ENCODE measurements at regions not wholly inside any gene's neighbourhood (a gene's known extent, or its start where the extent isn't known, plus 50 kb on each side); places are given as distances from the start of the nearest gene placed in this dataset.

- no peaks in the 10 kb centered on the region for H3K27me3 Mint-ChIP-seq (ENCODE audit: low read depth)
- ATAC-seq, result no peak
- no peak for DNase-seq
- H3K9me3 Mint-ChIP-seq, result peaks cover 3% of the 10 kb centered on the region
- H3K4me3 Mint-ChIP-seq, result no peak overlapping the region
- H3K36me3 Mint-ChIP-seq (ENCODE audit: insufficient read depth), result no peaks in the 10 kb centered on the region
- H3K4me1 Mint-ChIP-seq (ENCODE audit: low read depth), result no peaks in the 10 kb centered on the region
Observed at GRCh38 chr5:125274938-125275724, 528.7 kb upstream of the ZNF608 start.

GRCh38 chr5:125275725-125276090, 529.3 kb upstream of the ZNF608 start:
- no peaks in the 10 kb centered on the region for H3K27me3 Mint-ChIP-seq (ENCODE audit: low read depth)
- no peak for DNase-seq
- no peaks in the 10 kb centered on the region for H3K4me1 Mint-ChIP-seq (ENCODE audit: low read depth)
- H3K9me3 Mint-ChIP-seq, result peaks cover 3% of the 10 kb centered on the region
- H3K4me3 Mint-ChIP-seq, result no peak overlapping the region
- ATAC-seq, result no peak
- H3K36me3 Mint-ChIP-seq (ENCODE audit: insufficient read depth), result no peaks in the 10 kb centered on the region

- Mint-ChIP-seq H3K9me3 (peaks cover 3% of the 10 kb centered on the region), H3K36me3 (ENCODE audit: insufficient read depth) (no peaks in the 10 kb centered on the region), H3K4me1 (ENCODE audit: low read depth) (no peaks in the 10 kb centered on the region), H3K27me3 (ENCODE audit: low read depth) (no peaks in the 10 kb centered on the region), H3K4me3 (no peak overlapping the region)
- ATAC-seq, result no peak
- no peak for DNase-seq
Observed at GRCh38 chr5:125276096-125276495, 529.7 kb upstream of the ZNF608 start.

GRCh38 chr5:125277494-125278154, 531.2 kb upstream of the ZNF608 start:
- H3K9me3 Mint-ChIP-seq, result no peaks in the 10 kb centered on the region
- no peaks in the 10 kb centered on the region for H3K4me1 Mint-ChIP-seq (ENCODE audit: low read depth)
- H3K27me3 Mint-ChIP-seq (ENCODE audit: low read depth), result no peaks in the 10 kb centered on the region
- H3K4me3 Mint-ChIP-seq, result no peak overlapping the region
- DNase-seq (no peak), ATAC-seq (no peak)
- no peaks in the 10 kb centered on the region for H3K36me3 Mint-ChIP-seq (ENCODE audit: insufficient read depth)

GRCh38 chr5:125278711-125279110, 532.3 kb upstream of the ZNF608 start:
- Mint-ChIP-seq H3K9me3 (peaks cover 4% of the 10 kb centered on the region), H3K4me1 (ENCODE audit: low read depth) (no peaks in the 10 kb centered on the region), H3K36me3 (ENCODE audit: insufficient read depth) (no peaks in the 10 kb centered on the region), H3K4me3 (no peak overlapping the region), H3K27me3 (ENCODE audit: low read depth) (no peaks in the 10 kb centered on the region)
- no peak for DNase-seq
- ATAC-seq, result no peak

- Mint-ChIP-seq H3K36me3 (ENCODE audit: insufficient read depth) (no peaks in the 10 kb centered on the region), H3K9me3 (peaks cover 8% of the 10 kb centered on the region), H3K4me3 (no peak overlapping the region), H3K27me3 (ENCODE audit: low read depth) (no peaks in the 10 kb centered on the region), H3K4me1 (ENCODE audit: low read depth) (no peaks in the 10 kb centered on the region)
- ATAC-seq (no peak), DNase-seq (no peak)
Observed at GRCh38 chr5:125281667-125282066, 535.2 kb upstream of the ZNF608 start.

GRCh38 chr5:125283372-125283771, 536.9 kb upstream of the ZNF608 start:
- no peak for DNase-seq
- Mint-ChIP-seq H3K9me3 (peaks cover 8% of the 10 kb centered on the region), H3K4me3 (no peak overlapping the region), H3K36me3 (ENCODE audit: insufficient read depth) (no peaks in the 10 kb centered on the region), H3K27me3 (ENCODE audit: low read depth) (no peaks in the 10 kb centered on the region), H3K4me1 (ENCODE audit: low read depth) (no peaks in the 10 kb centered on the region)
- no peak for ATAC-seq

- no peak for ATAC-seq
- H3K9me3 Mint-ChIP-seq, result peaks cover 8% of the 10 kb centered on the region
- H3K27me3 Mint-ChIP-seq (ENCODE audit: low read depth), result no peaks in the 10 kb centered on the region
- H3K4me1 Mint-ChIP-seq (ENCODE audit: low read depth), result no peaks in the 10 kb centered on the region
- H3K36me3 Mint-ChIP-seq (ENCODE audit: insufficient read depth), result no peaks in the 10 kb centered on the region
- DNase-seq, result no peak
- H3K4me3 Mint-ChIP-seq, result no peak overlapping the region
Observed at GRCh38 chr5:125286271-125286670, 539.8 kb upstream of the ZNF608 start.

- no peak for DNase-seq
- H3K4me1 Mint-ChIP-seq (ENCODE audit: low read depth), result no peaks in the 10 kb centered on the region
- no peaks in the 10 kb centered on the region for H3K27me3 Mint-ChIP-seq (ENCODE audit: low read depth)
Observed at GRCh38 chr5:125289606-125290005, 543.2 kb upstream of the ZNF608 start.

GRCh38 chr5:125290935-125291334, 544.5 kb upstream of the ZNF608 start:
- Mint-ChIP-seq H3K4me3 (no peak overlapping the region), H3K9me3 (no peaks in the 10 kb centered on the region), H3K27me3 (ENCODE audit: low read depth) (no peaks in the 10 kb centered on the region), H3K36me3 (ENCODE audit: insufficient read depth) (no peaks in the 10 kb centered on the region), H3K4me1 (ENCODE audit: low read depth) (no peaks in the 10 kb centered on the region)
- DNase-seq (no peak), ATAC-seq (no peak)

More at GRCh38 chr5:125289606-125290005, 543.2 kb upstream of the ZNF608 start:
- ATAC-seq, result no peak
- H3K4me3 Mint-ChIP-seq, result no peak overlapping the region
- no peaks in the 10 kb centered on the region for H3K36me3 Mint-ChIP-seq (ENCODE audit: insufficient read depth)
- peaks cover 4% of the 10 kb centered on the region for H3K9me3 Mint-ChIP-seq

- H3K4me3 Mint-ChIP-seq, result no peak overlapping the region
- no peaks in the 10 kb centered on the region for H3K9me3 Mint-ChIP-seq
- ATAC-seq (no peak), DNase-seq (no peak)
- no peaks in the 10 kb centered on the region for H3K27me3 Mint-ChIP-seq (ENCODE audit: low read depth)
- no peaks in the 10 kb centered on the region for H3K4me1 Mint-ChIP-seq (ENCODE audit: low read depth)
- no peaks in the 10 kb centered on the region for H3K36me3 Mint-ChIP-seq (ENCODE audit: insufficient read depth)
Observed at GRCh38 chr5:125291447-125291846, 545.0 kb upstream of the ZNF608 start.

GRCh38 chr5:125293223-125293622, 546.8 kb upstream of the ZNF608 start:
- no peaks in the 10 kb centered on the region for H3K4me1 Mint-ChIP-seq (ENCODE audit: low read depth)
- no peaks in the 10 kb centered on the region for H3K9me3 Mint-ChIP-seq
- no peaks in the 10 kb centered on the region for H3K36me3 Mint-ChIP-seq (ENCODE audit: insufficient read depth)

GRCh38 chr5:125293726-125294125, 547.3 kb upstream of the ZNF608 start:
- ATAC-seq (no peak), DNase-seq (no peak)
- Mint-ChIP-seq H3K4me1 (ENCODE audit: low read depth) (no peaks in the 10 kb centered on the region), H3K36me3 (ENCODE audit: insufficient read depth) (no peaks in the 10 kb centered on the region), H3K27me3 (ENCODE audit: low read depth) (no peaks in the 10 kb centered on the region), H3K9me3 (no peaks in the 10 kb centered on the region), H3K4me3 (no peak overlapping the region)

More at GRCh38 chr5:125293223-125293622, 546.8 kb upstream of the ZNF608 start:
- Mint-ChIP-seq H3K27me3 (ENCODE audit: low read depth) (no peaks in the 10 kb centered on the region), H3K4me3 (no peak overlapping the region)
- DNase-seq (no peak), ATAC-seq (no peak)

- Mint-ChIP-seq H3K27me3 (ENCODE audit: low read depth) (no peaks in the 10 kb centered on the region), H3K36me3 (ENCODE audit: insufficient read depth) (no peaks in the 10 kb centered on the region), H3K4me3 (no peak overlapping the region), H3K9me3 (no peaks in the 10 kb centered on the region), H3K4me1 (ENCODE audit: low read depth) (no peaks in the 10 kb centered on the region)
- DNase-seq (no peak), ATAC-seq (no peak)
Observed at GRCh38 chr5:125294844-125295243, 548.4 kb upstream of the ZNF608 start.

GRCh38 chr5:125295405-125295872, 549.0 kb upstream of the ZNF608 start:
- Mint-ChIP-seq H3K27me3 (ENCODE audit: low read depth) (no peaks in the 10 kb centered on the region), H3K4me1 (ENCODE audit: low read depth) (no peaks in the 10 kb centered on the region)
- DNase-seq, result no peak

More at GRCh38 chr5:125295405-125295872, 549.0 kb upstream of the ZNF608 start:
- no peak for ATAC-seq
- H3K4me3 Mint-ChIP-seq, result no peak overlapping the region
- H3K36me3 Mint-ChIP-seq (ENCODE audit: insufficient read depth), result no peaks in the 10 kb centered on the region
- no peaks in the 10 kb centered on the region for H3K9me3 Mint-ChIP-seq
